Endothelial cell of umbilical vein (primary cell): ENCODE measurements at regions not wholly inside any gene's neighbourhood (a gene's known extent, or its start where the extent isn't known, plus 50 kb on each side); places are given as distances from the start of the nearest gene placed in this dataset.
"Not testable (repeated sequence)": the region's sequence is repeated elsewhere in the genome, so short reads cannot be mapped to it uniquely, and the experiment has no call there.

Experiments
- BruUV-seq: library from RNA; stranded (reverse); fragments of 400-500 nt; replicated peaks from 2 replicates; lab custom pipeline; 2021; lab: Mats Ljungman, UMichigan
- CTCF ChIA-PET: fragments of 300-600, 350-600 bp; sonication (Branson Sonifier 250); formaldehyde crosslinking; loops from one replicate; lab custom pipeline; 2021; ENCODE audit warnings: antibody characterized with exemption, inconsistent platforms; lab: Charles Lee
- POLR2A ChIA-PET: fragments of 300-600, 350-600 bp; sonication (Branson Sonifier 250); formaldehyde crosslinking; loops from one replicate; lab custom pipeline; 2021; ENCODE audit warnings: antibody characterized with exemption, inconsistent platforms; lab: Charles Lee
- DNase-seq: peaks from one replicate; pipeline ENCODE4 v3.0.0-alpha.2; 2011; ENCODE audit warnings: low read depth, low spot score
- FAIRE-seq: peaks from 2 replicates; lab custom pipeline; 2011; peaks lifted over from hg19 to GRCh38; lab: Jason Lieb, UNC
- H2AFZ ChIP-seq: 2 replicates; pipeline ENCODE4 v1.6.0; 2012; ENCODE audit warnings: low read depth, low read length, control low read depth, inconsistent platforms
- H3K27ac ChIP-seq: 2 replicates; pipeline ENCODE4 v1.5.1; 2011; ENCODE audit warnings: low read depth, mild to moderate bottlenecking, control low read depth, low read length, moderate library complexity; ENCODE audit not compliant: insufficient read depth
- H3K27me3 ChIP-seq, 2 experiments: 2 replicates each; pipeline versions ENCODE4 v1.6.0 to v1.6.1; 2011; ENCODE audit warnings: low read length in 2 of 2, mixed read lengths in 1 of 2; ENCODE audit not compliant: control insufficient read depth in 2 of 2, insufficient read depth in 2 of 2
- H3K36me3 ChIP-seq, 2 experiments: 2 replicates in 1 of 2; 3 replicates in 1 of 2; pipeline ENCODE4 v1.5.1; 2011; ENCODE audit warnings: low read length in 2 of 2, mild to moderate bottlenecking in 1 of 2, moderate library complexity in 1 of 2; ENCODE audit not compliant: control insufficient read depth in 2 of 2, insufficient read depth in 2 of 2; ENCODE audit errors: extremely low read depth in 1 of 2
- H3K4me1 ChIP-seq: 3 replicates; pipeline ENCODE4 v1.5.1; 2011; ENCODE audit warnings: mild to moderate bottlenecking, low read length; ENCODE audit not compliant: control insufficient read depth, insufficient read depth; ENCODE audit errors: extremely low read depth
- H3K4me2 ChIP-seq: 2 replicates; pipeline ENCODE4 v1.6.1; 2011; ENCODE audit warnings: low read length, control low read depth, mixed read lengths; ENCODE audit not compliant: insufficient read depth
- H3K4me3 ChIP-seq, 3 experiments: fragments of 200-600 bp in 1 of 3; sonication (generic), shearing (Covaris generic) in 1 of 3; replicated peaks in 1 of 3; 2 replicates each; pipeline ENCODE4 v1.5.1; 2011 to 2016; ENCODE audit warnings: control low read depth in 3 of 3, low read length in 3 of 3, mild to moderate bottlenecking in 2 of 3, inconsistent platforms in 1 of 3, low read depth in 1 of 3, moderate library complexity in 1 of 3; ENCODE audit not compliant: insufficient read depth in 1 of 3
- H3K79me2 ChIP-seq: 2 replicates; pipeline ENCODE4 v1.6.0; 2012; ENCODE audit warnings: low read length, inconsistent platforms; ENCODE audit not compliant: control insufficient read depth, insufficient read depth
- H3K9ac ChIP-seq: replicated peaks from 2 replicates; pipeline ENCODE3; 2011; ENCODE audit warnings: low read length, control low read depth; ENCODE audit not compliant: insufficient read depth; ENCODE audit errors: extremely low read depth
- H3K9me1 ChIP-seq: replicated peaks from 3 replicates; pipeline ENCODE4 v1.6.0; 2011; ENCODE audit warnings: mild to moderate bottlenecking, low read length; ENCODE audit not compliant: control insufficient read depth, insufficient read depth; ENCODE audit errors: extremely low read depth
- H3K9me3 ChIP-seq: replicated peaks from 2 replicates; pipeline ENCODE4 v1.5.1; 2012; ENCODE audit warnings: low read length, inconsistent platforms; ENCODE audit not compliant: control insufficient read depth, insufficient read depth
- H4K20me1 ChIP-seq: replicated peaks from 2 replicates; pipeline ENCODE3; 2011; ENCODE audit warnings: mild to moderate bottlenecking, low read length; ENCODE audit not compliant: control insufficient read depth, insufficient read depth; ENCODE audit errors: extremely low read depth
- EZH2 ChIP-seq: IDR thresholded peaks from 2 replicates; pipeline ENCODE4 v1.6.1; 2012; ENCODE audit warnings: borderline replicate concordance, low read depth, mild to moderate bottlenecking, moderate library complexity, low read length, inconsistent platforms; ENCODE audit not compliant: severe bottlenecking
- FOS ChIP-seq: IDR thresholded peaks from 2 replicates; pipeline ENCODE4 v1.6.1; 2011; ENCODE audit warnings: mild to moderate bottlenecking, low read length, moderate library complexity, borderline replicate concordance; ENCODE audit not compliant: insufficient read depth
- GATA2 ChIP-seq: IDR thresholded peaks from 2 replicates; pipeline ENCODE4 v1.7.0; 2011; ENCODE audit warnings: low read depth, mild to moderate bottlenecking, moderate library complexity, mixed read lengths, low read length; ENCODE audit not compliant: insufficient read length, insufficient read depth
- JUN ChIP-seq: IDR thresholded peaks from 2 replicates; pipeline ENCODE4 v1.6.1; 2011; ENCODE audit warnings: borderline replicate concordance, low read depth; ENCODE audit not compliant: insufficient read length, insufficient read depth
- MYC ChIP-seq: IDR thresholded peaks from one replicate; pipeline ENCODE4 v1.6.1; 2011; ENCODE audit warnings: mild to moderate bottlenecking, low read depth, low read length
- dilution Hi-C: fragments of 300-500 bp; cut with MboI; formaldehyde crosslinking; loops from one replicate; pipeline ENCODE4 v1.15.0; 2019; ENCODE audit warnings: low sequenced_read_pairs; ENCODE audit not compliant: extremely low pct_ligation_motif_present
- intact Hi-C: fragments of 100-400 bp; cut with micrococcal nuclease; formaldehyde crosslinking; loops from one replicate; pipeline ENCODE4 v1.10.0; 2022
- TF ChIP-seq, protein P1 (sequence below): IDR thresholded peaks from 2 replicates; pipeline ENCODE4 v1.6.1; 2011; ENCODE audit not compliant: insufficient read depth, insufficient read length
- TF ChIP-seq, protein P2 (sequence below), 2 donors: IDR thresholded peaks; 1 replicate in 1 of 2; 2 replicates in 1 of 2; pipeline ENCODE4 v1.5.1; 2011; ENCODE audit warnings: low read length in 2 of 2, mild to moderate bottlenecking in 2 of 2, moderate library complexity in 2 of 2, control low read depth in 1 of 2, inconsistent platforms in 1 of 2, low read depth in 1 of 2; ENCODE audit not compliant: insufficient read depth in 1 of 2; ENCODE audit errors: extremely low read depth in 1 of 2

DNA sequence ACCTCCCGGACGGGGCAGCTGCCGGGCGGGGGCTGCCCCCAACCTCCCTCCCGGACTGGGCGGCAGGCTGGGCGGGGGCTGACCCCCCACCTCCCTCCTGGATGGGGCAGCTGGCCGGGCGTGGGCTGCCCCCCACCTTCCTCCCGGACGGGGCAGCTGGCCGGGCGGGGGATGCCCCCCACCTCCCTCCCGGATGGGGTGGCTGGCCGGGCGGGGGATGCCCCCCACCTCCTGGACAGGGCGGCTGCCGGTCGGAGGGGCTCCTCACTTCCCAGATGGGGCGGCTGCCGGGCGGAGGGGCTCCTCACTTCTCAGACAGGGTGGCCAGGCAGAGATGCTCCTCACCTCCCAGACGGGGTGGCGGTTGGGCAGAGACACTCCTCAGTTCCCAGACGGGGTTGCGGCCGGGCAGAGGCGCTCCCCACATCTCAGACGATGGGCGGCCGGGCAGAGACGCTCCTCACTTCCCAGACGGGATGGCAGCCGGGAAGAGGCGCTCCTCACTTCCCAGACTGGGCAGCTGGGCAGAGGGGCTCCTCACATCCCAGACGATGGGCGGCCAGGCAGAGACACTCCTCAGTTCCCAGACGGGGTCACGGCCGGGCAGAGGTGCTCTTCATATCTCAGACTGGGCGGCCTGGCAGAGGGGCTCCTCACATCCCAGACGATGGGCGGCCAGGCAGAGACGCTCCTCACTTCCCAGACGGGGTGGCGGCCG lies 691.1 kb downstream of the BRINP1 start:
- BruUV-seq, H3K36me3 ChIP-seq, H3K27ac ChIP-seq, intact Hi-C loops, CTCF ChIA-PET, H3K4me2 ChIP-seq, H3K9ac ChIP-seq, H3K79me2 ChIP-seq, H3K9me3 ChIP-seq, DNase-seq, H3K4me3 ChIP-seq, H4K20me1 ChIP-seq, H3K9me1 ChIP-seq, H3K27me3 ChIP-seq, POLR2A ChIA-PET, H3K4me1 ChIP-seq, dilution Hi-C loops, H2AFZ ChIP-seq, FAIRE-seq: not testable (repeated sequence)

DNA sequence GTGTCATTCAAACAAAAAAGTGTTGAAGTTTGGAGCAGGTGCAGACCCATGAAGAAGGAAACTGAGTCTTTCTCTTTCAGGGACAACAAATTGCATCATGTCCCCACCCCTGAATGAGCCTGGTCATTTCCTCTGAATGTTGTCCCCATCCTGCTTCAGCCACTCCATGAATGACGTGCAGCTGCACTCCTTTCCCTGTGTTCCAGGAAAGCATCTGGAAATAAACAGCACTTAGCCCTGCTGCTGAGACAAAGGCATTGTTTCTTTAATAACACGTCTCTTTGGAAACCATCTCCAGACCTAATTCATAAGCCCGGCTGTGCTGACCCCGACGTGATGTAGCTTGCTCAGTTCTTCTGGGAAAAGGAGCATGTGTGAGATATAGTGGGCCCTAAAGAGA lies 682.3 kb downstream of the BRINP1 start:
- BruUV-seq = no TSS peak
- Histone ChIP-seq H3K4me3 (no peak overlapping the region), H3K36me3 (no peaks in the 10 kb centered on the region), H3K9ac (no peak overlapping the region), H3K9me1 (no peaks in the 10 kb centered on the region), H2AFZ (no peak overlapping the region), H4K20me1 (no peaks in the 10 kb centered on the region), H3K27ac (no peak overlapping the region), H3K79me2 (no peaks in the 10 kb centered on the region), H3K4me1 (no peaks in the 10 kb centered on the region), H3K27me3 (no peaks in the 10 kb centered on the region), H3K9me3 (no peaks in the 10 kb centered on the region), H3K4me2 (no peak overlapping the region)
- intact Hi-C loops (no loop called here), dilution Hi-C loops (no loop called here)
- DNase-seq = peak; percentile 1
- ChIA-PET CTCF (no interaction called here), POLR2A (no interaction called here)
- TF ChIP-seq EZH2 (no peak), MYC (no peak), JUN (no peak), FOS (no peak), GATA2 (no peak)
- TF ChIP-seq, protein P1, sequence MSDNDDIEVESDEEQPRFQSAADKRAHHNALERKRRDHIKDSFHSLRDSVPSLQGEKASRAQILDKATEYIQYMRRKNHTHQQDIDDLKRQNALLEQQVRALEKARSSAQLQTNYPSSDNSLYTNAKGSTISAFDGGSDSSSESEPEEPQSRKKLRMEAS = no peak
- TF ChIP-seq, protein P2, sequence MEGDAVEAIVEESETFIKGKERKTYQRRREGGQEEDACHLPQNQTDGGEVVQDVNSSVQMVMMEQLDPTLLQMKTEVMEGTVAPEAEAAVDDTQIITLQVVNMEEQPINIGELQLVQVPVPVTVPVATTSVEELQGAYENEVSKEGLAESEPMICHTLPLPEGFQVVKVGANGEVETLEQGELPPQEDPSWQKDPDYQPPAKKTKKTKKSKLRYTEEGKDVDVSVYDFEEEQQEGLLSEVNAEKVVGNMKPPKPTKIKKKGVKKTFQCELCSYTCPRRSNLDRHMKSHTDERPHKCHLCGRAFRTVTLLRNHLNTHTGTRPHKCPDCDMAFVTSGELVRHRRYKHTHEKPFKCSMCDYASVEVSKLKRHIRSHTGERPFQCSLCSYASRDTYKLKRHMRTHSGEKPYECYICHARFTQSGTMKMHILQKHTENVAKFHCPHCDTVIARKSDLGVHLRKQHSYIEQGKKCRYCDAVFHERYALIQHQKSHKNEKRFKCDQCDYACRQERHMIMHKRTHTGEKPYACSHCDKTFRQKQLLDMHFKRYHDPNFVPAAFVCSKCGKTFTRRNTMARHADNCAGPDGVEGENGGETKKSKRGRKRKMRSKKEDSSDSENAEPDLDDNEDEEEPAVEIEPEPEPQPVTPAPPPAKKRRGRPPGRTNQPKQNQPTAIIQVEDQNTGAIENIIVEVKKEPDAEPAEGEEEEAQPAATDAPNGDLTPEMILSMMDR (IDR thresholded peaks at IDR 0.05; ENCODE audit: extremely low read depth in 1 of 2, insufficient read depth in 1 of 2, low read depth in 1 of 2, low read length in 2 of 2) = no peak
- FAIRE-seq = no peak
